Tibial artery (tissue), 4 donors: ENCODE measurements at regions not wholly inside any gene's neighbourhood (a gene's known extent, or its start where the extent isn't known, plus 50 kb on each side); places are given as distances from the start of the nearest gene placed in this dataset.

ENCODE experiments used
- DNase-seq, 2 donors: peaks; one replicate each; pipeline ENCODE4 v3.0.0-alpha.2; 2019
- H3K27ac ChIP-seq, 2 donors: fragments of 200-600 bp; sonication (generic) in 1 of 2; 1 replicate in 1 of 2; 2 replicates in 1 of 2; pipeline ENCODE4 v1.5.1; 2018 to 2019; ENCODE audit warnings: mild to moderate bottlenecking in 1 of 2
- H3K27me3 ChIP-seq, 2 donors: fragments of 200-600 bp; sonication (generic) in 1 of 2; one replicate each; pipeline versions ENCODE4 v1.5.1 to v1.6.0; 2016 to 2019
- H3K36me3 ChIP-seq, 3 donors: fragments of 200-600 bp; sonication (generic) in 2 of 3; one replicate each; pipeline ENCODE4 v1.5.1; 2016 to 2019; ENCODE audit warnings: mild to moderate bottlenecking in 2 of 3
- H3K4me1 ChIP-seq, 4 donors: fragments of 200-600 bp; sonication (generic) in 2 of 4; 1 replicate in 3 of 4; 2 replicates in 1 of 4; pipeline ENCODE4 v1.5.1; 2016 to 2019
- H3K4me3 ChIP-seq, 2 donors: fragments of 200-600 bp; sonication (generic) in 1 of 2; 1 replicate in 1 of 2; 2 replicates in 1 of 2; pipeline ENCODE4 v1.5.1; 2018 to 2019; ENCODE audit warnings: mild to moderate bottlenecking in 2 of 2
- H3K9me3 ChIP-seq, 3 donors: fragments of 200-600 bp; sonication (generic) in 1 of 3; one replicate each; pipeline ENCODE4 v1.5.1; 2016 to 2019
- CTCF ChIP-seq, 2 experiments: fragments of 200-600 bp in 1 of 2; fragments of 450-650 bp in 1 of 2; IDR thresholded peaks; one replicate each; pipeline ENCODE4 v1.5.1; 2017 to 2019; ENCODE audit warnings: antibody characterized with exemption in 2 of 2, mild to moderate bottlenecking in 1 of 2, moderate library complexity in 1 of 2
- intact Hi-C: fragments of 100-400 bp; cut with DNase I; formaldehyde crosslinking; loops from one replicate; pipeline ENCODE4 v1.15.0; 2023; ENCODE audit warnings: low total_unique reads

- DNase-seq = no peak
- peaks cover 0 to 79% (median 37%) of the 10 kb centered on the region in 4 donors for H3K4me1 ChIP-seq
- H3K9me3 ChIP-seq = no peaks in the 10 kb centered on the region
- intact Hi-C loops = no loop called here
- H3K36me3 ChIP-seq = no peaks in the 10 kb centered on the region
- peak overlapping the region; percentile 50 to 65 for H3K27ac ChIP-seq
- H3K27me3 ChIP-seq = no peaks in the 10 kb centered on the region
- no peak overlapping the region for H3K4me3 ChIP-seq
- no peak for TF ChIP-seq CTCF (IDR thresholded peaks at IDR 0.05)
Measured at GRCh38 chr5:96053063-96053735, 91.5 kb upstream of the ELL2 start.

GRCh38 chr5:96052374-96052773 lies 90.7 kb upstream of the ELL2 start:
- Histone ChIP-seq H3K27me3 (no peaks in the 10 kb centered on the region), H3K4me3 (no peak overlapping the region), H3K4me1 (peaks cover 0 to 79% (median 37%) of the 10 kb centered on the region in 4 donors), H3K36me3 (no peaks in the 10 kb centered on the region), H3K27ac (peak overlapping the region; percentile 50 to 65), H3K9me3 (no peaks in the 10 kb centered on the region)
- intact Hi-C loops = no loop called here
- DNase-seq = no peak
- no peak for TF ChIP-seq CTCF (IDR thresholded peaks at IDR 0.05)

GRCh38 chr5:96051401-96051830 lies 89.8 kb upstream of the ELL2 start:
- intact Hi-C loops = no loop called here
- Histone ChIP-seq H3K27ac (peak overlapping the region; percentile 50 to 65), H3K4me1 (peaks cover 0 to 72% (median 36%) of the 10 kb centered on the region in 4 donors), H3K36me3 (no peaks in the 10 kb centered on the region), H3K4me3 (no peak overlapping the region), H3K27me3 (no peaks in the 10 kb centered on the region), H3K9me3 (no peaks in the 10 kb centered on the region)
- no peak for TF ChIP-seq CTCF (IDR thresholded peaks at IDR 0.05)
- DNase-seq = no peak

- peak overlapping the region; percentile 14 to 65 for H3K27ac ChIP-seq
- H3K9me3 ChIP-seq = no peaks in the 10 kb centered on the region
- no peaks in the 10 kb centered on the region for H3K36me3 ChIP-seq
- no peak for TF ChIP-seq CTCF (IDR thresholded peaks at IDR 0.05)
- H3K4me3 ChIP-seq = no peak overlapping the region
- H3K27me3 ChIP-seq = no peaks in the 10 kb centered on the region
- DNase-seq = no peak
- intact Hi-C loops = no loop called here
- peaks cover 0 to 66% (median 36%) of the 10 kb centered on the region in 4 donors for H3K4me1 ChIP-seq
Measured at GRCh38 chr5:96050273-96050880, 88.7 kb upstream of the ELL2 start.

GRCh38 chr5:96049398-96050272 lies 88.0 kb upstream of the ELL2 start:
- no peak for TF ChIP-seq CTCF (IDR thresholded peaks at IDR 0.05)
- H3K36me3 ChIP-seq = no peaks in the 10 kb centered on the region
- H3K4me1 ChIP-seq = peaks cover 0 to 58% (median 35%) of the 10 kb centered on the region in 4 donors
- peak overlapping the region; percentile 14 to 65 for H3K27ac ChIP-seq
- intact Hi-C loops = no loop called here
- no peaks in the 10 kb centered on the region for H3K27me3 ChIP-seq
- H3K9me3 ChIP-seq = no peaks in the 10 kb centered on the region
- no peak overlapping the region for H3K4me3 ChIP-seq
- DNase-seq = no peak
